WERI-Rb-1 (cell line): ENCODE measurements at regions not wholly inside any gene's neighbourhood (a gene's known extent, or its start where the extent isn't known, plus 50 kb on each side); places are given as distances from the start of the nearest gene placed in this dataset.

ENCODE experiments used
- DNase-seq: peaks from one replicate; pipeline ENCODE4 v3.0.0-alpha.2; 2020
- H3K27ac ChIP-seq: fragments of 250-450 bp; sonication (Bioruptor Pico); 2 replicates; pipeline ENCODE4 v1.5.1; 2020; ENCODE audit warnings: mild to moderate bottlenecking, moderate library complexity
- H3K27me3 ChIP-seq: fragments of 250-450 bp; sonication (Bioruptor Pico); 2 replicates; pipeline ENCODE4 v1.5.1; 2021; ENCODE audit warnings: mild to moderate bottlenecking, low read depth, moderate library complexity; ENCODE audit not compliant: insufficient read depth, severe bottlenecking
- H3K36me3 ChIP-seq: fragments of 250-450 bp; sonication (Bioruptor Pico); 2 replicates; pipeline ENCODE4 v1.5.1; 2020; ENCODE audit warnings: mild to moderate bottlenecking, moderate library complexity
- H3K4me3 ChIP-seq: 2 replicates; pipeline ENCODE4 v1.5.1; 2011; ENCODE audit warnings: low read depth, mild to moderate bottlenecking, control low read depth, low read length
- H3K9me3 ChIP-seq: fragments of 250-450 bp; sonication (Bioruptor Pico); 2 replicates; pipeline ENCODE4 v1.5.1; 2021; ENCODE audit warnings: mild to moderate bottlenecking, moderate library complexity; ENCODE audit not compliant: severe bottlenecking
- CTCF ChIP-seq: IDR thresholded peaks from 2 replicates; pipeline ENCODE4 v1.5.1; 2011; ENCODE audit warnings: low read depth, mild to moderate bottlenecking, control low read depth, inconsistent platforms, low read length

- Histone ChIP-seq H3K27ac (no peak overlapping the region), H3K4me3 (no peak overlapping the region), H3K36me3 (no peaks in the 10 kb centered on the region), H3K27me3 (no peaks in the 10 kb centered on the region), H3K9me3 (no peaks in the 10 kb centered on the region)
- DNase-seq, result no peak
- no peak for TF ChIP-seq CTCF
Observed at GRCh38 chr4:175282407-175282806, 364.2 kb downstream of the ADAM29 start.

GRCh38 chr4:175290401-175290800, 372.2 kb downstream of the ADAM29 start:
- Histone ChIP-seq H3K27me3 (no peaks in the 10 kb centered on the region), H3K9me3 (no peaks in the 10 kb centered on the region), H3K36me3 (no peaks in the 10 kb centered on the region), H3K27ac (no peak overlapping the region), H3K4me3 (no peak overlapping the region)
- no peak for TF ChIP-seq CTCF
- DNase-seq, result no peak

GRCh38 chr4:175297965-175298565, 379.9 kb downstream of the ADAM29 start:
- DNase-seq, result no peak
- Histone ChIP-seq H3K27ac (no peak overlapping the region), H3K27me3 (no peaks in the 10 kb centered on the region), H3K4me3 (no peak overlapping the region), H3K36me3 (no peaks in the 10 kb centered on the region), H3K9me3 (no peaks in the 10 kb centered on the region)
- no peak for TF ChIP-seq CTCF

GRCh38 chr4:175306436-175306835, 388.3 kb downstream of the ADAM29 start:
- Histone ChIP-seq H3K27ac (no peak overlapping the region), H3K4me3 (no peak overlapping the region), H3K27me3 (no peaks in the 10 kb centered on the region), H3K36me3 (no peaks in the 10 kb centered on the region), H3K9me3 (no peaks in the 10 kb centered on the region)
- no peak for TF ChIP-seq CTCF
- no peak for DNase-seq

GRCh38 chr4:175307326-175307725, 389.2 kb downstream of the ADAM29 start:
- no peak for TF ChIP-seq CTCF
- Histone ChIP-seq H3K9me3 (no peaks in the 10 kb centered on the region), H3K27me3 (no peaks in the 10 kb centered on the region), H3K36me3 (no peaks in the 10 kb centered on the region), H3K4me3 (no peak overlapping the region), H3K27ac (no peak overlapping the region)
- no peak for DNase-seq

- H3K27me3 ChIP-seq, result no peaks in the 10 kb centered on the region
- H3K9me3 ChIP-seq, result no peaks in the 10 kb centered on the region
- no peak overlapping the region for H3K4me3 ChIP-seq
- H3K36me3 ChIP-seq, result no peaks in the 10 kb centered on the region
- H3K27ac ChIP-seq, result no peak overlapping the region
- TF ChIP-seq CTCF, result no peak
- no peak for DNase-seq
Observed at GRCh38 chr4:175308236-175308635, 390.1 kb downstream of the ADAM29 start.
